GM18499 (cell line): ENCODE measurements at regions not wholly inside any gene's neighbourhood (a gene's known extent, or its start where the extent isn't known, plus 50 kb on each side); places are given as distances from the start of the nearest gene placed in this dataset.

Source experiments
- ATAC-seq: cut with Tn5 transposase; IDR thresholded peaks from one replicate; pipeline ENCODE4 v1.9.1; 2021; ENCODE audit warnings: moderate number of reproducible peaks; ENCODE audit not compliant: insufficient read depth, unreplicated experiment

DNA sequence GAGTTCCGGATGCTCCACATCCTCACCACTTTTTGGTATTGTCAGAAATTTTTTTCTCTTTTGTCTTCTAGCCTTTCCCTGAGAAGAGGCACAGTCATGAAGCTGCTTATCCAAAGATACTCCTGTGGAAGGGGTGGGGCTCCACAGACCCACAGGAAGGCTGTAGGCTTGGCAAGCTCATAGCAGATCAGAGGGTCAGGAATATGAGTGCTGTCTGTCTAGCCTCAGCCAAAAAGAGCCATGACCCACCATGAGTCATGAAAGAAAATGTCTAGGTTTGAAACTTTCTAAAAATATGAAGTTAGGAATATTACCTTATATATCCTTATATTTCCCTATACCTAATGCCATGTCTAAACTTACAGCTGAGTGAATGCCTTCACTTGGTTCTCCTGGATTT is 118.2 kb upstream of the THBS1 start:
- no peak for ATAC-seq

- ATAC-seq, result no peak
Observed at GRCh38 chr15:39465843-39466749, 114.8 kb upstream of the THBS1 start.

DNA sequence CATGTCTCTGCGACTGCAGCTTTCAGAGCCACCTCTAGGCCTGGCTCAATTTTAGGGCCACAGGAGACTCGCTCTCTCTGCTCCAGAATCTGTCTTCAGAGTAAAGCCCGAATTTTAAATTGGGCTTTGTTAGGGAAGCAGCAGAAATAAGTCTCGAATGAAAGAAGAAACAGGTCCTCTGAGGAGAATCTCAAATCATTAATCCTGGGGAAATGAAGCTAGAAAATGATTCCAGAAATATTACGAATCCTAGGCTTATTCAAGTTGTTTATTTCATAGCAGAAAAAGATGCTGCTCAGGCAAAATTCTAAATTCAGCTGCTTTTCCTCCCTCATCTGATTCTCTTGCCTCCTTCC is 114.2 kb upstream of the THBS1 start:
- ATAC-seq, result no peak

- ATAC-seq, result no peak
Observed at GRCh38 chr15:39468331-39468730, 112.5 kb upstream of the THBS1 start.

- ATAC-seq, result no peak
Observed at GRCh38 chr15:39468828-39469227, 112.1 kb upstream of the THBS1 start.

DNA sequence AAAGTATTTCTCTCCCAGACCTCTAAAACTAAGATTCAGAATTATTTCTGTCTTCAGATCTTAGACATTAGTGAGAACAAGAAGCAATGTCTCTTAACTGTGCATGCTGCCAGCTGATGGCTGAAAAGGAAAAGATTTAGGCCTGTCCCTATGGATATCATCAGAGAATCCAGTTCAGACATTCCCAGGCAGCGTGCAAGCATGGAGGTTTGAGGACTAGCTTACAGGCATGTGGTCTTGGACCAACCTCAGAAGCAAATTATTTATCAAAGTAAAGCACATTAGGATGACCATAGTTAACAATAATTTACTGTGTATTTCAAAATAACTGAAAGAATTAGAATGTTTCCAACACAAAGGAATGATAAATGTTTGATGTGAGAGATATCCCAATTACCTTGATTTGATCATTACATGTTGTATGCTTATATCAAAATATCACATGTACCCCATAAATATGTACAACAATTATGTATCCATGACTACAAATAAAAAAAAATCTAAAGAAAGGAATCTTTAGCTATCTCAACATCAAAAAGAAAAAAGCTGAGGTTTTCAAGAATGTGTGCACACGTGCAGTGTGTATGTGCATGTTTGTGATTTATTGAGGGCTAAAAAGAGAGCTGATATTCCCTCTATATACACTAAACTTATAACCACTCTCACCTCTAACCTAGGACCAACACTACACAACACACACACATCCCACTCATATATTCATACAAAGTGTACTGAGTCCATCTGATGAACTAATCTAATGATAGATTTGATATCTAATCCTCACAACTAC is 108.9 kb upstream of the THBS1 start:
- ATAC-seq, result no peak

DNA sequence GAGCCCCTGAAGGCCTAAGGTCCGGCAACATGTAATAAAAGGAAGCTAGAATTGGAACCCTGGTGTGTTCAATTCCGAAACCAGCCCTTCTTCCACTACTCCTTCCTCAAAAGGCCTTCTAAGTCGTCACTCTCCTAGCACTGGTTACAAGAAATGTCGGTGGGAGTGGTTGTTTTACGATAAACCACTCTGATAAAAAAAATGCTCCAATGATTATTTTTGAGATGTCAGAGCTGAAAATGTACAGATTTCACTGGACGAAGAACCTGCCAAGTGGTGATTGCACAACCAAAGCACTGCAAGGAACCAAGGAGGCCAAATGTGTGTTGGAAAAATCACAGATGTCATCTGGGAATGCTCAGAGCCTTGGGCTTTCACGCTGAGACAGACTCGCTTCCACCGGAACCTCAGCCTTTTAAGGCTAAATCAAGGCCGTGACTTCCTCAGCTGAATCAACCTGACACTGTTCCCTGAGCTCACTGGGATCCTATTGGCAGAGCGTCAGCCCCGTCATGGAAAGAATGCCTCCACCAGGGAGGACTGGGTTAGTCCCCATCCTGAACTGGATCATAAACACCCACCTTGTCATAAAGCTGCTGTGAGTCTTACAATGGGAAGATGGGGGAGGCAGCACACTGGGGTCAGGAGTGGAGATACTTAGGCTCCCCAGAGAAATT is 108.1 kb upstream of the THBS1 start:
- no peak for ATAC-seq

GRCh38 chr15:39473298-39473947 is 107.5 kb upstream of the THBS1 start:
- ATAC-seq, result no peak

DNA sequence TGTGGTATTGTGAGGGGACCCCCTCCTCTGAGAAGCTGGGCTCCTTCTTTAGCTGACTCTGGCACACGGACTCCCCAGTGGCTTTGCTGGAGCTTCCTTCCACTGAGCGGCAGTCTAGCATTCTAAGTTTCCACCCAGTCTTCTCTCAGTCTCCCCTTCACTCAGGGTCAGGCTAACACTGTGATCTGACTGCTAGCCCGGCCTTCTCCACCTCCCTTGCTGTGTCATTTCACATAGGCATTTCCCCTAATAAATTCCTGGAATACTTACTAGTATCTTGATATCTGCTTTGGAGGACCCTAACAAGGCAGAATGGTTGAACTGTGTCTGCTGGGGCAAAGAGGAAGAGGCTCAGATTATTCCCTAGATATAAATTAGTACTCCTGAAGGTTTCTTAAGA is 106.2 kb upstream of the THBS1 start:
- ATAC-seq, result no peak

- ATAC-seq, result no peak
Observed at GRCh38 chr15:39478996-39479395, 101.9 kb upstream of the THBS1 start.

DNA sequence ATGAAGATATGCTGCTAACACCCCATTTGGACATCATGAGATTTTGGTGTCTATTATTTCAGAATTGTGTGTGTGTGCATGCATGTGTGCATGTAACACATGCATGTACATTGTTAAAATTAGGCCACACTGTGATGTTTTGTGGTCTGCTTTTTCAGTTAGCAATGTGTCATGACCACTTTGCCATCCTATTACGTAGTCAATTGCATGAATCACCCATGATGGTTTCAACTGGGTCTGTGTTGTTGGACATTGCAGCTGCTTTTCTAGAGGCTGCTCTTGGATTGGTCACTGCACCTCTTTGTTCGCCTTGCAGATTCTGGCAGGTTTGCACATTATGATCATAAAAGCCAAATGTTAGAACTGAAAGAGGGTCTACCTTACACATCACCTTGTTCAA is 101.0 kb upstream of the THBS1 start:
- no peak for ATAC-seq

DNA sequence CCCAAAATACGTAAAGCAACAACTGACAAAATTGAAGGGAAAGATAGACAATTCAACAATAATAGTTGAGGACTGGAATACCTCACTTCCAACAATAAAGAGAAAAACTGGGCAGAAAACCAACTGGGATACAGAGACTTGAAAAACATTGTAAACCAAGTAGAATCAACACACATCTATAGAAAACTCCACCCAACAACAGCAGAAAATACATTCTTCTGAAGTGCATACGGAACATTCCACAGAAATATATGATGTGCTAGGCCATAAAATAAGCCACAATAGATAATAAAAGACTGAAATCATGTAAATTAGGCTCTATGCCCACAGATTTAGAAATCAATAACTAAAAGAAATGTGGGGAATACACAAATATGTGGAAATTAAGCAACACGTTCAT is 98.4 kb upstream of the THBS1 start:
- ATAC-seq, result no peak

DNA sequence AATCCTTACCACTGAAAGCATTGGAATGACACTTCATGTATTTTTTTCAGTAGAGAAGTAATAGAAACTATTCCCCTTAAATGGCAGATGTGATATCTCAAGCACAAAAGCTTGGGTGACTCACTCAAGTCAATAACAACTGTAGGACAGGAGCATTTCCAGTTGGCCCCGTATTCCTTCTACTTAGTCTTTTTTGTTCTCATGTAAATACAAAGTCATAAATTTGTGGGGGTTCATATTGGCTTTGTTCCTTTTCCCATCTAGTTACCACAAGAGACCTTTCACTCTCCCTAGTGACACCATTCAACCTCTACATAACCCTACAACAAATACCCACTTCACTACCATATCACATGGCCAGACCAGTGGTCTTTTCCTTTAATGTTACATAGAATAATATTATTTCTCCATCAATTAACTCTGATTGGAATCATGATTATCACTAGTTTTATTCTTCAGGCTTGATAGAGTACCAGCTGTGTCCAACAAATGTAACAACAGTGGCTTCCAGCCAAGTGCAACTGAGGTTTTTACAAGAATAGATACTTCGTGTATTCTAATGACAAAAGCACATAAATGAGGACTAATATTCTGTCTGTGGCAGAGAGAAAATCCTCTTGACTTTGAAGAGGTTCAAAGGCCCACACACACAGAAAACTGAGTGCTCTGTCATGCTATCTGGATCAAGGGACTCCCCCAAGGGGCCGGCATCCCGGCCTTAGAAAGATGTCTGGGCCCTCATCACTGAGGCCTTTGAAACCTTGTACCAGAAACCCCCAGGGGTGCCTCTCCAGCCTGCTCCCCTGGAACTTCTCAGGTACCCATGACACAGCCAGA is 94.0 kb upstream of the THBS1 start:
- no peak for ATAC-seq

DNA sequence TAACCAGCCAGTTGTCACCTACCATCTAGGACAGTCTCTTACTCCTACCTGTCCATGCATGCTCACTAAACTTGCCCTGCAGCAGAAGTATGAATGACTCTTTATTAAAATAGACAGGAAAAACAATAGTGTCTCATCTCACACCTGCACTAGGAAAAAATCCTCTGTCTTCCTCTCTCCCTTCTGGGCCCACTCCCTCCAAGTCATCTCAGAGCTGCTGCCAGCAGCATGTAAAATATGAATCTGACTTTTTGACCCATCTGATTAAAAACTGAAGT is 93.5 kb upstream of the THBS1 start:
- no peak for ATAC-seq

- no peak for ATAC-seq
Observed at GRCh38 chr15:39488516-39488915, 92.4 kb upstream of the THBS1 start.

GRCh38 chr15:39488961-39489360 is 91.9 kb upstream of the THBS1 start:
- ATAC-seq, result no peak

DNA sequence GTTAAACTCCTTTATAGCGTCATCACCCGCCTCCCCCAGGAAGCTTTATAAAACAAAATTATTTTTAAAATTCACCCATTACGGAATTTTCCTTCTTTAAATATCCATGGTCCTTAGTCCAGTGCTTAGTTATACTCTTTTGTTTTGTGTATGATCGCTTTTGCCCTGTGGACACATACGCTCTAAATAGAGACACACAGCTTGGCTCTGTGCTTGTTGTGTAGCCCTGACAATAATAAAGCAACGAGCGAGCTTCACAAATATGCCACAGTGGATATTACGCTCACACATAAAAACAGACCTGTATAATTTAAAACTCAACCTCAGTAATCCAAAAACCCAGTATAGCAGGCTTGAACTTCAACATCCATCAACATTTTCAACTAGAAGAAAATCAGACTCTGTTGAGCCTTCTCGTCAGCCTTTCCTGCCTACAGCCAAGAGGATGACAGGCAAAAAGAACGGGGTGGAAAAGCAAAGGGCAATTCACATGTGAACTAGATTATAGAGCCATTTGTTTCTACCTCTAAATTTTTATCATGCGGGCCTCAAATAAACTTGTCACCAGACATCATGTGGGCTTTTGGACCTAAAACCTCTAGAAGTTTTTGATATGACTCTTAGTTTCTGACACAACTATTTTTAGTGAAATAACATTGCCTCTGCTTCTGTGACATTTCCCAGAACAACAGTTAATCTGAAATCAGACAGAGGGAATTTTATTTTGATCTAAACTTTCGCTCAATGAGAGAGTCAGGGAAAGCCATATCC is 89.6 kb upstream of the THBS1 start:
- ATAC-seq, result no peak

- ATAC-seq, result no peak
Observed at GRCh38 chr15:39491886-39492490, 88.9 kb upstream of the THBS1 start.
